Aorta (tissue), 5 donors: ENCODE measurements at regions not wholly inside any gene's neighbourhood (a gene's known extent, or its start where the extent isn't known, plus 50 kb on each side); places are given as distances from the start of the nearest gene placed in this dataset.

Source experiments
- ATAC-seq: fragments of 200-7000 bp; cut with Tn5 transposase; one replicate; pipeline ENCODE4 v1.9.1; 2022; ENCODE audit warnings: moderate library complexity; ENCODE audit not compliant: low FRiP score
- DNase-seq, 2 donors: peaks; one replicate each; pipeline ENCODE4 v3.0.0-alpha.2; 2020
- H3K27ac ChIP-seq, 2 donors: one replicate each; pipeline ENCODE4 v1.5.1; 2013; ENCODE audit warnings: low read length in 2 of 2, mild to moderate bottlenecking in 2 of 2, moderate library complexity in 2 of 2, control low read depth in 1 of 2, inconsistent platforms in 1 of 2, low read depth in 1 of 2
- H3K27me3 ChIP-seq, 2 donors: one replicate each; pipeline ENCODE4 v1.6.1; 2013; ENCODE audit warnings: control low read depth in 1 of 2, low read length in 1 of 2, mild to moderate bottlenecking in 1 of 2, moderate library complexity in 1 of 2; ENCODE audit not compliant: insufficient read depth in 2 of 2, control insufficient read depth in 1 of 2
- H3K36me3 ChIP-seq, 2 donors: one replicate each; pipeline ENCODE4 v1.6.1; 2013; ENCODE audit warnings: control low read depth in 1 of 2, low read length in 1 of 2, mild to moderate bottlenecking in 1 of 2; ENCODE audit not compliant: insufficient read depth in 2 of 2, control insufficient read depth in 1 of 2
- H3K4me1 ChIP-seq, 2 donors: one replicate each; pipeline ENCODE4 v1.6.1; 2013; ENCODE audit warnings: low read length in 2 of 2, control low read depth in 1 of 2, mild to moderate bottlenecking in 1 of 2, moderate library complexity in 1 of 2; ENCODE audit not compliant: insufficient read depth in 2 of 2, control insufficient read depth in 1 of 2
- H3K4me3 ChIP-seq, 2 donors: one replicate each; pipeline ENCODE4 v1.5.1; 2013; ENCODE audit warnings: low read length in 2 of 2, control low read depth in 1 of 2, mild to moderate bottlenecking in 1 of 2
- H3K9me3 ChIP-seq: one replicate; pipeline ENCODE4 v1.6.1; 2013; ENCODE audit warnings: mild to moderate bottlenecking, low read length; ENCODE audit not compliant: control insufficient read depth
- WGBS, 2 donors: extraction: QIAGEN DNeasy Blood & Tissue Kit; methylation state at CpG; one replicate each; pipeline ENCODE4 v1.1.7; 2013; 5-methylcytosine and 5-hydroxymethylcytosine counted together
- intact Hi-C, 2 donors: fragments of 100-400 bp; cut with DNase I; formaldehyde crosslinking; loops; one replicate each; pipeline versions ENCODE4 v1.14.2 to v1.15.0; 2022
- donor health status: healthy with polysubstance abuse.
- donor health status: Bipolar disorder and iron deficiency.
- donor health status: DM: no; HTN: no; CAD: no.
- donor health status: DM: no; HTN: no; CAD: no.
- donor health status: DM: yes; HTN: yes; CAD: no.

DNA sequence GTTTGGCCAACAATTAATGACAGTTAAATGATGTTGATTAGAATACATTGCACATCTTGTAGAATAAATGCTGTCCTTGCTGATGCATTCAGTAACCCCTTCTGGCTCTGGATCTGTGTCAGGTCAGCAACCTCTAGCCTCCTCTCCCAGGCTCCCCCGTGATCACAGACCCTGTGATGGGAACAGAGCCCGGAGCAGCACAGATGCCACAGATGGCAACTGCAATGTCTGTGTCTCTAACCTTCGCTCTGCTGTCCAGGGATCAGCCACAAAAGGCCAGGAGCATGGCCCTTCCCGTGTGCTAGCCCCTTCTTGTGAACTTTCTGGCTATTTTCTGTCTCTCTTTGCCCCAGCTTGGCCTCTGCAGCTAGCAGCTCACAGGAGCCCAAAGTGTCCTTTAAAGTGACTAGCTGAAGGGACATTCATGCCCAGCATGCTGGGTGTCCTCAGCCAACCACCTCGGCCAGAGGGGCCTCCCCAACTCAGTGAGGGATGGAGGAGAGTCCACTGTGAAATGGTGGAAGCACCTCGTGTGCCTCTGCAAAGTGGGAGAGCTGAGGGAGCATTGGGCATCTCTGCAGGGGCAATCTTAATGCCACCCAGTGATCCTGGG lies 167.0 kb upstream of the TCERG1L start:
- ATAC-seq (no peak), DNase-seq (no peak)
- Histone ChIP-seq H3K4me1 (no peaks in the 10 kb centered on the region), H3K27ac (no peak overlapping the region), H3K27me3 (no peaks in the 10 kb centered on the region), H3K36me3 (no peaks in the 10 kb centered on the region), H3K9me3 (no peaks in the 10 kb centered on the region), H3K4me3 (no peak overlapping the region)
- 42 to 53% methylated on average over 6 of the region's 6 CpGs for WGBS, 2 donors
- intact Hi-C loops: no loop called here

GRCh38 chr10:131480066-131480465 lies 168.5 kb upstream of the TCERG1L start:
- Histone ChIP-seq H3K4me3 (no peak overlapping the region), H3K27me3 (no peaks in the 10 kb centered on the region), H3K9me3 (no peaks in the 10 kb centered on the region), H3K27ac (no peak overlapping the region), H3K36me3 (no peaks in the 10 kb centered on the region), H3K4me1 (no peaks in the 10 kb centered on the region)
- intact Hi-C loops: no loop called here
- DNase-seq (no peak), ATAC-seq (no peak)
- 67 to 78% methylated on average over 3 of the region's 3 CpGs for WGBS, 2 donors

DNA sequence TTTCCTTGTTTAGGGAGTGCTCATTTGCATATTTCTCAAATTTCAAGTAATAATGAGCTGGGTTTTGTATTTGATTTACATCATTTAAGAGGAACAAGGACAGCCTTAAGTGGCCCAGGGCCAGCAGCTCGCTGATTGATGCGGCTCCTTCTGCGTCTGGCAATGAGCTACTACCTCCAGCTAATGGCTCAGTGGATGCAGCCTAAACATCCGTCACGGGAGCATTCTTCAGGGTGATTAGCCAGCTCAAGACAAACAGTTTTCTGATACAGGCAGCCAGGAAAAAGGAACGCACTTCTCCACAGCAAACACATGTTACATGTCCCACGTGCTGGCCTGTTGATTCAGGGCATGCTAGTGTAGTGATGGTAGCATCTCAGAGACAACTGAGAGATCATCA lies 169.3 kb upstream of the TCERG1L start:
- H3K27ac ChIP-seq: no peak overlapping the region
- no peak overlapping the region for H3K4me3 ChIP-seq
- WGBS, 2 donors: 7 to 9% methylated on average over 7 of the region's 7 CpGs
- no peaks in the 10 kb centered on the region for H3K4me1 ChIP-seq
- no peaks in the 10 kb centered on the region for H3K36me3 ChIP-seq
- ATAC-seq (no peak), DNase-seq (no peak)
- intact Hi-C loops: no loop called here
- H3K9me3 ChIP-seq: no peaks in the 10 kb centered on the region
- no peaks in the 10 kb centered on the region for H3K27me3 ChIP-seq

DNA sequence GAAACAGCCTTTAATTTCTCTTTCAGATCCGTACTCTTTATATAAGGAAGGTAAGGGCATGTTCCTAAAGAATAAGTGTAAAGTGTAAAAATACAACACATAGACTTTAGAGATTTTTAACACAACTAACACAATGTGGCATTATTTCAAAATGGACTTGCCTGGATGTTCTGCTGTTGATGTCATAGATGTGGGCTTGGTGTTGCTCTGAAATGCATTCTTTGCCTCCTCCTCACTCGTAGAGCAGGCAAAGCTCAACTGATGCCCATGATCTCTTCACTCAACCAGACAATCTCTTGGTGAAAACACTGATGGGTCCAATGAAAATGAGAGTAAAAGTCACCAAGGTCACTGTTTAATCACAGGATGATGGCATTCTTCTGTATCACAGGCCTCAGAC lies 174.2 kb upstream of the TCERG1L start:
- WGBS, 2 donors: 48 to 58% methylated on average over 2 of the region's 2 CpGs
- no peak for ATAC-seq
- no peaks in the 10 kb centered on the region for H3K36me3 ChIP-seq
- no peaks in the 10 kb centered on the region for H3K4me1 ChIP-seq
- no peak overlapping the region for H3K27ac ChIP-seq
- intact Hi-C loops: no loop called here
- H3K27me3 ChIP-seq: no peaks in the 10 kb centered on the region
- DNase-seq: no peak
- no peak overlapping the region for H3K4me3 ChIP-seq
- H3K9me3 ChIP-seq: no peaks in the 10 kb centered on the region

DNA sequence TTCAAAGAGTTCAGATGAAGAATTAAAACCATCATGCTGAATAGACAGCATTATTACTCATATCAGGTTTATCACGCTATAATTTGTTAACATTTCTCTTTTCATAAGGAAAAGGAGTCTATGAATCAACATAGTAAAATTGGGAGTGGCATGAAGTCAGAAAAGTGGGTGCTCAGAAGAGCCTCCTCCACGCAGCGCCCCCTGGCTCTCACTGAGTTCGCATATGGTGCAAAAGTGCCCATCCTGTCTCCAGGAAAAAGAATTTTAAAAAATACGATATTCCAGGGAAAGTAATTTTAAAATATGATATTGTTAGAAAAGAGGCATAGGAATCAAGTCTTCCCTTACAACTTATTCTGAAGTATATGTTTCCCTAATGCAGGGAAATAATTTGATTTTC lies 176.3 kb upstream of the TCERG1L start:
- intact Hi-C loops: no loop called here
- DNase-seq (no peak), ATAC-seq (no peak)
- Histone ChIP-seq H3K4me3 (no peak overlapping the region), H3K27me3 (no peaks in the 10 kb centered on the region), H3K9me3 (no peaks in the 10 kb centered on the region), H3K4me1 (no peaks in the 10 kb centered on the region), H3K36me3 (no peaks in the 10 kb centered on the region), H3K27ac (no peak overlapping the region)
- WGBS, 2 donors: 81 to 85% methylated on average over 5 of the region's 5 CpGs

DNA sequence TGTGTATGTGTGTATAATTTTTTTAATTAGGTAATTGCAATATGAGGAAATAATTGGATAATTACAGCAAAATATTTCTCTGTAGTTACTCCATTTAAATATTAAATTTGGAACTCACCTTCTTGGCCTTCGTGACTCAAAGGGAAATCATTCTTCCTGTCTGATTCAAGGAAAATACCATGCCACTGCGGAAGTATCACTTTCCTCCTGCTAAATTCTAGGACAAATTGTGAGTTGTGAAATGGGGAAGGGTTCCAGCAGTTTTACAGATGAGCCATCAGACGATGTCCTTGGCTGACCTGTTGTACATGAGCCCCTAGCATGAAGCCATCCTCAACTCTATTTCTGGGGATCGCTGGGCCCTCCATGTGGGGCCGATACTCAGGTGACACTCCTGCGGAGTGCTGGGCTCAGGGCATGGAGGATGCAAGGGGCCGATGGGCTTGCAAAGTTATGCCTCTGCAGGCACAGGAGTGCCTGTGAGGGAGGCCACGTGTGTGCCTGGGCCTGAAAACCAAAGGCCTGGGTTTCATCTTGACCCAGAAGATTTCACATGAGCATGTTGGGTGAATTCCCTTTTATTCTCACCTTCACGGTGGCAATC lies 179.6 kb upstream of the TCERG1L start:
- DNase-seq (no peak), ATAC-seq (no peak)
- 76 to 80% methylated on average over 9 of the region's 9 CpGs for WGBS, 2 donors
- Histone ChIP-seq H3K4me1 (no peaks in the 10 kb centered on the region), H3K36me3 (no peaks in the 10 kb centered on the region), H3K9me3 (no peaks in the 10 kb centered on the region), H3K27ac (no peak overlapping the region), H3K27me3 (no peaks in the 10 kb centered on the region), H3K4me3 (no peak overlapping the region)
- intact Hi-C loops: no loop called here

GRCh38 chr10:131492211-131492857 lies 180.8 kb upstream of the TCERG1L start:
- 27 to 33% methylated on average over 9 of the region's 9 CpGs for WGBS, 2 donors
- intact Hi-C loops: no loop called here
- Histone ChIP-seq H3K9me3 (no peaks in the 10 kb centered on the region), H3K36me3 (no peaks in the 10 kb centered on the region), H3K4me3 (no peak overlapping the region), H3K4me1 (no peaks in the 10 kb centered on the region), H3K27ac (no peak overlapping the region), H3K27me3 (no peaks in the 10 kb centered on the region)
- DNase-seq (no peak), ATAC-seq (no peak)

GRCh38 chr10:131493432-131493831 lies 181.9 kb upstream of the TCERG1L start:
- DNase-seq (no peak), ATAC-seq (no peak)
- Histone ChIP-seq H3K9me3 (no peaks in the 10 kb centered on the region), H3K36me3 (no peaks in the 10 kb centered on the region), H3K4me1 (no peaks in the 10 kb centered on the region), H3K27ac (no peak overlapping the region), H3K4me3 (no peak overlapping the region), H3K27me3 (no peaks in the 10 kb centered on the region)
- intact Hi-C loops: no loop called here
- 48 to 56% methylated on average over 4 of the region's 4 CpGs for WGBS, 2 donors

GRCh38 chr10:131494451-131494850 lies 182.9 kb upstream of the TCERG1L start:
- DNase-seq: no peak
- 83 to 89% methylated on average over 4 to 5 of the region's 5 CpGs for WGBS, 2 donors
- no peak overlapping the region for H3K27ac ChIP-seq
- H3K27me3 ChIP-seq: no peaks in the 10 kb centered on the region
- no peak overlapping the region for H3K4me3 ChIP-seq
- H3K9me3 ChIP-seq: no peaks in the 10 kb centered on the region
- intact Hi-C loops: no loop called here
- H3K36me3 ChIP-seq: no peaks in the 10 kb centered on the region
- ATAC-seq: no peak
- no peaks in the 10 kb centered on the region for H3K4me1 ChIP-seq
